Heart right ventricle (tissue), 16 donors: ENCODE measurements at regions not wholly inside any gene's neighbourhood (a gene's known extent, or its start where the extent isn't known, plus 50 kb on each side); places are given as distances from the start of the nearest gene placed in this dataset.

Experiments
- ATAC-seq, 8 donors: fragments of 200-7000 bp; cut with Tn5 transposase; one replicate each; pipeline ENCODE4 v1.9.1; 2020; ENCODE audit warnings: mild to moderate bottlenecking in 8 of 8, moderate library complexity in 8 of 8, moderate number of reproducible peaks in 1 of 8
- DNase-seq, 2 donors: peaks; one replicate each; pipeline ENCODE4 v3.0.0-alpha.2; 2020
- H3K27ac ChIP-seq, 10 donors: fragments of 200-600 bp; sonication (generic) in 2 of 10; one replicate each; pipeline versions ENCODE4 v1.5.0 to v1.8.0; 2020 to 2022; ENCODE audit warnings: mild to moderate bottlenecking in 3 of 10
- H3K27me3 ChIP-seq, 7 donors: fragments of 200-600 bp; one replicate each; pipeline ENCODE4 v1.8.0; 2021 to 2022; ENCODE audit warnings: mild to moderate bottlenecking in 2 of 7
- H3K36me3 ChIP-seq, 9 donors: fragments of 200-600 bp; sonication (generic) in 1 of 9; one replicate each; pipeline versions ENCODE4 v1.5.0 to v1.8.0; 2020 to 2022; ENCODE audit warnings: mild to moderate bottlenecking in 2 of 9
- H3K4me1 ChIP-seq, 9 donors: fragments of 200-600 bp; sonication (generic) in 1 of 9; one replicate each; pipeline versions ENCODE4 v1.5.0 to v1.8.0; 2020 to 2022; ENCODE audit warnings: mild to moderate bottlenecking in 4 of 9
- H3K4me3 ChIP-seq, 10 donors: fragments of 200-600 bp; sonication (generic) in 2 of 10; one replicate each; pipeline versions ENCODE4 v1.5.0 to v1.8.0; 2020 to 2022; ENCODE audit warnings: mild to moderate bottlenecking in 7 of 10, moderate library complexity in 2 of 10
- H3K9me3 ChIP-seq, 11 donors: fragments of 200-600 bp in 10 of 11; sonication (generic) in 2 of 11; one replicate each; pipeline versions ENCODE4 v1.5.0 to v1.8.0; 2013 to 2022; ENCODE audit warnings: mild to moderate bottlenecking in 2 of 11, control low read depth in 1 of 11, moderate library complexity in 1 of 11
- CTCF ChIP-seq, 9 donors: fragments of 200-600 bp; sonication (generic) in 2 of 9; IDR thresholded peaks; one replicate each; pipeline versions ENCODE4 v1.5.0 to v1.8.0; 2021 to 2022; ENCODE audit warnings: antibody characterized with exemption in 9 of 9, mild to moderate bottlenecking in 5 of 9, moderate library complexity in 1 of 9
- WGBS, 2 donors: extraction: QIAGEN DNeasy Blood & Tissue Kit; methylation state at CpG; one replicate each; pipeline ENCODE4 v1.1.7; 2013; ENCODE audit warnings: inconsistent platforms in 1 of 2; 5-methylcytosine and 5-hydroxymethylcytosine counted together
- intact Hi-C, 10 donors: fragments of 100-400 bp; cut with DNase I; formaldehyde crosslinking; loops; one replicate each; pipeline versions ENCODE4 v1.11.1 to v1.14.2; 2022
- donor health status: Arrhythmogenic right ventricular cardiomyopathy.
- donor health status: ischemic (EF 13 %, LVEDD 7.1; RV severe dilation, severe dysfunction).
- donor health status: healthy with polysubstance abuse.
- donor health status: DM: no; HTN: yes; CAD: no.
- donor health status: DM: no; HTN: no; CAD: no.
- donor health status: ischemic (EF 25% LVEDD 6.9; RV normal size, moderate dysfunction).
- donor health status: ischemic (EF 25% LVEDD 5.7; RV mildly dilated, moderate dysfunction).
- donor health status: healthy.
- donor health status: DM: yes; HTN: yes; CAD: no.
- donor health status: Ischemic cardiomyopathy.
- donor health status: ischemic (EF 35%, LVEDD 5.7; RV mildly dilated, moderate dysfunction).
- donor health status: nonischemic (EF 11% LVEDD 7.7; RV severe dilation, severe dysfunction).
- donor health status: DM: yes; HTN: yes; CAD: no.
- donor health status: PGD.
- donor health status: ischemic (EF 29% LVEDD 5.4; RV normal size, mild dysfunction).
- donor health status: nonischemic (EF 23%, LVEDD 6.1; RV moderate dilation, normal function).

- intact Hi-C loops: no loop called here
- Histone ChIP-seq H3K4me1 (no peaks in the 10 kb centered on the region), H3K27ac (no peak overlapping the region), H3K9me3 (no peaks in the 10 kb centered on the region), H3K4me3 (no peak overlapping the region), H3K36me3 (no peaks in the 10 kb centered on the region), H3K27me3 (no peaks in the 10 kb centered on the region)
- DNase-seq (no peak), ATAC-seq (no peak)
- no peak for TF ChIP-seq CTCF (IDR thresholded peaks at IDR 0.05)
Observed at GRCh38 chr2:180519276-180519675, 461.1 kb upstream of the UBE2E3 start.

- Histone ChIP-seq H3K27ac (no peak overlapping the region), H3K4me3 (no peak overlapping the region), H3K27me3 (peaks cover 0 to 6% (median 0%) of the 10 kb centered on the region in 7 donors), H3K36me3 (no peaks in the 10 kb centered on the region), H3K4me1 (no peaks in the 10 kb centered on the region), H3K9me3 (no peaks in the 10 kb centered on the region)
- 63 to 64% methylated on average over 2 of the region's 2 CpGs for WGBS, 2 donors
- no peak for TF ChIP-seq CTCF (IDR thresholded peaks at IDR 0.05)
- no peak for DNase-seq
- intact Hi-C loops: no loop called here
- ATAC-seq: no peak
Observed at GRCh38 chr2:180516232-180516631, 464.2 kb upstream of the UBE2E3 start.

- no peaks in the 10 kb centered on the region for H3K9me3 ChIP-seq
- no peaks in the 10 kb centered on the region for H3K36me3 ChIP-seq
- intact Hi-C loops: no loop called here
- peaks cover 0 to 6% (median 0%) of the 10 kb centered on the region in 7 donors for H3K27me3 ChIP-seq
- H3K4me3 ChIP-seq: no peak overlapping the region
- DNase-seq (no peak), ATAC-seq (no peak)
- WGBS, 2 donors: 52 to 68% methylated on average over 1 of the region's 1 CpG
- no peak overlapping the region for H3K27ac ChIP-seq
- no peaks in the 10 kb centered on the region for H3K4me1 ChIP-seq
- TF ChIP-seq CTCF (IDR thresholded peaks at IDR 0.05): no peak
Observed at GRCh38 chr2:180513389-180513788, 467.0 kb upstream of the UBE2E3 start.

GRCh38 chr2:180508458-180508857 lies 471.9 kb upstream of the UBE2E3 start:
- Histone ChIP-seq H3K4me3 (no peak overlapping the region), H3K27me3 (peaks cover 0 to under 1% (median 0%) of the 10 kb centered on the region in 7 donors), H3K4me1 (no peaks in the 10 kb centered on the region), H3K27ac (no peak overlapping the region), H3K36me3 (no peaks in the 10 kb centered on the region), H3K9me3 (no peaks in the 10 kb centered on the region)
- WGBS, 2 donors: 83 to 88% methylated on average over 2 of the region's 2 CpGs
- DNase-seq (no peak), ATAC-seq (no peak)
- intact Hi-C loops: no loop called here
- TF ChIP-seq CTCF (IDR thresholded peaks at IDR 0.05): no peak

- H3K4me3 ChIP-seq: no peak overlapping the region
- WGBS, 2 donors: 81 to 94% methylated on average over 2 of the region's 2 CpGs
- no peak for TF ChIP-seq CTCF (IDR thresholded peaks at IDR 0.05)
- DNase-seq: no peak
- H3K4me1 ChIP-seq: no peaks in the 10 kb centered on the region
- H3K9me3 ChIP-seq: no peaks in the 10 kb centered on the region
- H3K27me3 ChIP-seq: no peaks in the 10 kb centered on the region
- intact Hi-C loops: no loop called here
- no peak for ATAC-seq
- H3K36me3 ChIP-seq: no peaks in the 10 kb centered on the region
- no peak overlapping the region for H3K27ac ChIP-seq
Observed at GRCh38 chr2:180507028-180507427, 473.4 kb upstream of the UBE2E3 start.
